Ishikawa (cell line): ENCODE measurements at regions not wholly inside any gene's neighbourhood (a gene's known extent, or its start where the extent isn't known, plus 50 kb on each side); places are given as distances from the start of the nearest gene placed in this dataset.

Experiments
- EGR1 ChIP-seq: IDR thresholded peaks from 2 replicates; pipeline ENCODE4 v1.6.1; 2012
- EP300 ChIP-seq: IDR thresholded peaks from 2 replicates; pipeline ENCODE4 v1.6.1; 2012; ENCODE audit warnings: borderline replicate concordance

- TF ChIP-seq EGR1 (no peak), EP300 (no peak)
These were observed 281.2 kb upstream of the TMTC1 start for GRCh38 chr12:30064906-30065305.
